SK-N-SH (cell line): ENCODE measurements at regions not wholly inside any gene's neighbourhood (a gene's known extent, or its start where the extent isn't known, plus 50 kb on each side); places are given as distances from the start of the nearest gene placed in this dataset.

Experiments
- CTCF ChIP-seq: fragments of 200-600 bp; sonication (generic); IDR thresholded peaks from 2 replicates; pipeline ENCODE4 v1.6.1; 2017; ENCODE audit warnings: antibody characterized with exemption, mild to moderate bottlenecking, moderate library complexity
- MEF2A ChIP-seq: IDR thresholded peaks from 2 replicates; pipeline ENCODE4 v1.4.0; 2012; ENCODE audit warnings: low read depth, borderline replicate concordance
- MXI1 ChIP-seq: IDR thresholded peaks from 2 replicates; pipeline ENCODE4 v1.6.1; 2012; ENCODE audit warnings: mild to moderate bottlenecking, low read depth, low read length, improper control_type of control experiment
- NRF1 ChIP-seq: IDR thresholded peaks from 2 replicates; pipeline ENCODE4 v1.6.1; 2012; ENCODE audit warnings: low read depth, mild to moderate bottlenecking, low read length
- POLR2AphosphoS5 ChIP-seq: IDR thresholded peaks from 2 replicates; pipeline ENCODE4 v1.6.1; 2012; ENCODE audit warnings: low read depth, low read length
- SIN3A ChIP-seq: IDR thresholded peaks from 2 replicates; pipeline ENCODE4 v1.6.1; 2012; ENCODE audit warnings: low read depth, mild to moderate bottlenecking, low read length, moderate library complexity, borderline replicate concordance
- TAF1 ChIP-seq: IDR thresholded peaks from 2 replicates; pipeline ENCODE4 v1.6.1; 2012; ENCODE audit warnings: low read depth, mild to moderate bottlenecking, low read length, moderate library complexity, borderline replicate concordance
- USF2 ChIP-seq: fragments of 150-350 bp; IDR thresholded peaks from 2 replicates; pipeline ENCODE4 v1.6.1; 2017; ENCODE audit warnings: antibody characterized with exemption, low read length, low read depth, borderline replicate concordance

GRCh38 chr5:126172812-126173211 is 250.4 kb upstream of the GRAMD2B start:
- TF ChIP-seq NRF1 = no peak
- TF ChIP-seq POLR2AphosphoS5 = no peak
- no peak for TF ChIP-seq TAF1
- no peak for TF ChIP-seq CTCF
- TF ChIP-seq SIN3A = no peak
- no peak for TF ChIP-seq USF2
- no peak for TF ChIP-seq MEF2A
- TF ChIP-seq MXI1 = no peak
